ENCODE measurements at regions not wholly inside any gene's neighbourhood (a gene's known extent, or its start where the extent isn't known, plus 50 kb on each side); places are given as distances from the start of the nearest gene placed in this dataset.
A peak's percentile ranks its signal among the peaks of the same experiment; 100 is the strongest.

GRCh38 chr9:31585158-31585557 is 799.3 kb upstream of the ACO1 start:
- Histone ChIP-seq H3K4me3 (ENCODE audit: insufficient read depth, low read depth, low read length) (no peak overlapping the region), H3K27me3 (ENCODE audit: control insufficient read depth, insufficient read depth, low read length) (no peaks in the 10 kb centered on the region), H3K56ac (ENCODE audit: extremely low read depth, insufficient read depth, low read length) (no peak overlapping the region), H2AFZ (replicated peaks; ENCODE audit: low read length, poor library complexity) (no peak overlapping the region), H3K9me1 (ENCODE audit: insufficient read depth, low read length) (no peaks in the 10 kb centered on the region), H2BK5ac (ENCODE audit: low read depth, low read length, poor library complexity, severe bottlenecking) (no peak overlapping the region), H3K23ac (ENCODE audit: low read depth, low read length) (no peak overlapping the region), H3K36me3 (ENCODE audit: control insufficient read depth, insufficient read depth, low read length) (no peaks in the 10 kb centered on the region), H4K20me1 (ENCODE audit: insufficient read depth, low read length) (no peaks in the 10 kb centered on the region), H3K9me3 (ENCODE audit: control insufficient read depth, insufficient read depth, low read length) (no peaks in the 10 kb centered on the region), H3K4ac (ENCODE audit: low read depth, low read length) (no peak overlapping the region), H4K91ac (ENCODE audit: insufficient read depth, low read depth, low read length) (no peak overlapping the region), H3K4me2 (ENCODE audit: low read depth, low read length) (no peak overlapping the region), H3K27ac (ENCODE audit: insufficient read depth, low read length) (no peak overlapping the region), H3K4me1 (ENCODE audit: control insufficient read depth, insufficient read depth, low read length) (no peaks in the 10 kb centered on the region), H2BK20ac (ENCODE audit: low read depth, low read length) (no peak overlapping the region), H2BK15ac (ENCODE audit: low read depth, low read length) (no peak overlapping the region), H3K79me1 (ENCODE audit: low read depth in 1 of 2, low read length in 2 of 2) (no peaks in the 10 kb centered on the region), H2BK120ac (ENCODE audit: low read depth, low read length) (no peak overlapping the region), H3K9ac (ENCODE audit: low read depth, low read length) (no peak overlapping the region), H2AK9ac (replicated peaks; ENCODE audit: low read depth, low read length, poor library complexity) (no peak overlapping the region), H3K18ac (ENCODE audit: low read depth, low read length) (no peak overlapping the region), H2AK5ac (ENCODE audit: low read depth, low read length) (no peak overlapping the region), H3K14ac (replicated peaks; ENCODE audit: low read depth, low read length) (no peak overlapping the region), H4K5ac (ENCODE audit: low read depth, low read length) (no peak overlapping the region), H4K8ac (ENCODE audit: low read depth in 2 of 2, low read length in 2 of 2) (no peak overlapping the region)
- POLR2A ChIA-PET (ENCODE audit: unreplicated experiment): no interaction called here
- CTCF ChIA-PET: no interaction called here
- ATAC-seq (ENCODE audit: low read depth): no peak
- TF ChIP-seq BHLHE40 (IDR thresholded peaks at IDR 0.05; ENCODE audit: low read depth, low read length): no peak
- peak; percentile 77 for TF ChIP-seq MAFK (IDR thresholded peaks at IDR 0.05; ENCODE audit: low read depth, low read length)
- no TSS peak for BruUV-seq (replicated peaks)
- DNase-seq: no peak
- intact Hi-C loops (cut with micrococcal nuclease) (no loop called here), in situ Hi-C loops (cut with MboI; ENCODE audit: low sequenced_read_pairs) (no loop called here), dilution Hi-C loops (cut with HindIII; ENCODE audit: low sequenced_read_pairs, unreplicated experiment) (no loop called here)
